Ectodermal cell (in vitro differentiated cells): ENCODE measurements at regions not wholly inside any gene's neighbourhood (a gene's known extent, or its start where the extent isn't known, plus 50 kb on each side); places are given as distances from the start of the nearest gene placed in this dataset.
A peak's percentile ranks its signal among the peaks of the same experiment; 100 is the strongest.
"Not testable (repeated sequence)": the region's sequence is repeated elsewhere in the genome, so short reads cannot be mapped to it uniquely, and the experiment has no call there.

Experiments
- H3K27ac ChIP-seq: 2 replicates; pipeline ENCODE4 v1.7.0; 2013; ENCODE audit warnings: mild to moderate bottlenecking, low read depth, low read length; ENCODE audit not compliant: insufficient read depth, poor library complexity, severe bottlenecking
- H3K27me3 ChIP-seq: 2 replicates; pipeline ENCODE4 v1.7.0; 2013; ENCODE audit warnings: mild to moderate bottlenecking, low read length; ENCODE audit not compliant: insufficient read depth, control insufficient read depth, poor library complexity, severe bottlenecking
- H3K36me3 ChIP-seq: one replicate; pipeline ENCODE4 v1.7.0; 2013; ENCODE audit warnings: low read length; ENCODE audit not compliant: control insufficient read depth, insufficient read depth
- H3K4me1 ChIP-seq: one replicate; pipeline ENCODE4 v1.7.0; 2013; ENCODE audit warnings: low read length; ENCODE audit not compliant: control insufficient read depth, insufficient read depth
- H3K4me3 ChIP-seq: 2 replicates; pipeline ENCODE4 v1.7.0; 2013; ENCODE audit warnings: low read depth, low read length, control low read depth; ENCODE audit not compliant: insufficient read depth
- H3K9me3 ChIP-seq: 2 replicates; pipeline ENCODE4 v1.7.0; 2013; ENCODE audit warnings: mild to moderate bottlenecking, low read length, moderate library complexity; ENCODE audit not compliant: control insufficient read depth
- WGBS, 2 experiments: methylation state at CpG; one replicate each; pipeline ENCODE4 v1.1.7; 2013; ENCODE audit warnings: missing lambda C conversion rate in 2 of 2; 5-methylcytosine and 5-hydroxymethylcytosine counted together

- not testable (repeated sequence) for H3K27ac ChIP-seq, H3K4me1 ChIP-seq, H3K4me3 ChIP-seq, H3K36me3 ChIP-seq, H3K27me3 ChIP-seq, H3K9me3 ChIP-seq
- no CpG with 5 or more reads among the region's 20 CpGs for WGBS, 2 experiments
These were observed 55.2 kb downstream of the GOLGA8B start for GRCh38 chr15:34528055-34528754.

GRCh38 chr15:34527641-34528040, 55.8 kb downstream of the GOLGA8B start:
- H3K4me1 ChIP-seq, H3K4me3 ChIP-seq, H3K27ac ChIP-seq, H3K27me3 ChIP-seq, H3K36me3 ChIP-seq, H3K9me3 ChIP-seq: not testable (repeated sequence)
- 100% methylated on average over 3 of the region's 13 CpGs for WGBS, 2 experiments

- not testable (repeated sequence) for H3K36me3 ChIP-seq, H3K27ac ChIP-seq, H3K9me3 ChIP-seq, H3K4me1 ChIP-seq, H3K27me3 ChIP-seq, H3K4me3 ChIP-seq
- 0 to 90% methylated on average over 1 to 4 of the region's 12 CpGs for WGBS, 2 experiments
These were observed 59.6 kb downstream of the GOLGA8B start for GRCh38 chr15:34523849-34524248.

DNA sequence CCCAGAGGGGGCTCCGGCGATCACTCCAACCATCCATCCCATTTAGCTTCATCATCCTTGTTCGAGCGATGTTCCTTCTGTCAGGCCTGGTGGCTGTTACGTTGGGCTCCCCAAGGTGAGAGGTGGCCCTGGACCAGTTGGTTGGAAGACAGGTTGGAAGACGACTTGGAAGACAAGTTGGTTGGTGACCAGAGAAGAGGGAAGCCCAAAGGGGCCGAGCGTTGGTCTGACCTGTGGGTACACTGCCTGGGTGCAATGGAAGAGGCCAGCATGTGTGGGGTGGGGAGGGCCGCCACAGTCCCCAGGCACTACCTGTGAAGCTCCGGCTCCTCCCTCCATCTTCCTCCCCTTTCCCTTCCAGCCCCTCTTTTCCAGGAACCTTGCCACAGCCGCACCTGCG, 60.9 kb downstream of the GOLGA8B start:
- not testable (repeated sequence) for H3K27me3 ChIP-seq, H3K4me3 ChIP-seq, H3K27ac ChIP-seq, H3K36me3 ChIP-seq, H3K4me1 ChIP-seq, H3K9me3 ChIP-seq
- 89 to 94% methylated on average over 3 to 7 of the region's 12 CpGs for WGBS, 2 experiments

DNA sequence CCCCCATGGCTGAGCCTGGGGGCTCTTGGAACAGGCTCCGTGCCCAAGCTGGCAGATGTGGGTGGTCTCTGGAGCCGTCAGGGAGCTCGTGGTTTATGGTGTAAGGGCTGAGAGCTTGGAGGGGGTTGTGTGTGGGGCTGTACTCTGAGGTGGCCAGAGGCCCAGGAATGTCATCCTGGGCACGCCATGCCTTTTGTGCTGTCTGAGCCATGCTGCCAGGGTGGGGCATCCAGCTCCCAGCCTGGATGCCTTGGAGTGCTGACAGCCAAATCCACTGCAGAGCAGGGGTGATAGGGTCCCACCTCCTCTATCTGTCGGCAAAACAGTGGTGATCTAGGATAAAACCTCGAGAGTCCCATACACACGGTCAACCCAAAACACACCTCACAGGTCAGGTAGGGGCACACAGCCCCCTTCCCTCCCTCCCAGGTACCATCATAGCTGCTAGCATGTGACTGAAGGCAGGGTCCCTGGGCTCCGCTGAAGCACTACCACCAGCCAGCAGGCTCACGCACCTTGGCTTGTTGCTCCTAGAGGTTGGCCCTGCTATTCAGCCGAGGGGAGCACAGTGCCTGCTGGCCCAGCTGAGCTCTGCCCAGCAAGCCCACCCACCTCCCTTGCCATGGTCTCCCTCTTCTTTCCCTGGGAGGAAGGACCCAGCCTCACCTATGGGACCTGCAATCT, 61.5 kb downstream of the GOLGA8B start:
- H3K4me3 ChIP-seq, H3K9me3 ChIP-seq, H3K36me3 ChIP-seq, H3K27me3 ChIP-seq, H3K4me1 ChIP-seq, H3K27ac ChIP-seq: not testable (repeated sequence)
- 90 to 96% methylated on average over 7 to 8 of the region's 10 CpGs for WGBS, 2 experiments

DNA sequence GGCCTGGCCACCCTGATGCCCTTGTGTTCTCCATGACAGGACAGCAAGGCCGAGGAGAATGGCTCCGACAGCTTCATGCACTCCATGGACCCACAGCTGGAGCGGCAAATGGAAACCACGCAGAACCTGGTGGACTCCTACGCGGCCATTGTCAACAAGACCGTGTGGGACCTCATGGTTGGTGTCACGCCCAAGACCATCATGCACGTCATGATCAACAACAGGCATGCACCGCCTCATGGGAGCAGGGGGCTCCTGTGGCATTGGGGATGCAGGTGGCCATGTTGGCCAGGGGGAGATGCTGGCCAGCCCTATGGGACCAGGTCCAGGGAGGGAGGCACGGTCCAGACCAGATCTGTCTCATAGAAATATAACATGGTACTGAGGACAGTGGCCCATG, 62.9 kb downstream of the GOLGA8B start:
- Histone ChIP-seq H3K27ac (no peak overlapping the region), H3K9me3 (no peaks in the 10 kb centered on the region), H3K4me3 (no peak overlapping the region), H3K36me3 (no peaks in the 10 kb centered on the region), H3K27me3 (peaks cover 9% of the 10 kb centered on the region), H3K4me1 (no peaks in the 10 kb centered on the region)
- 92 to 93% methylated on average over 11 of the region's 11 CpGs for WGBS, 2 experiments

GRCh38 chr15:34520010-34520409, 63.4 kb downstream of the GOLGA8B start:
- H3K27ac ChIP-seq, H3K9me3 ChIP-seq, H3K36me3 ChIP-seq, H3K4me1 ChIP-seq, H3K4me3 ChIP-seq: not testable (repeated sequence)
- WGBS, 2 experiments: 86 to 87% methylated on average over 3 to 7 of the region's 7 CpGs
- peaks cover 14% of the 10 kb centered on the region for H3K27me3 ChIP-seq

DNA sequence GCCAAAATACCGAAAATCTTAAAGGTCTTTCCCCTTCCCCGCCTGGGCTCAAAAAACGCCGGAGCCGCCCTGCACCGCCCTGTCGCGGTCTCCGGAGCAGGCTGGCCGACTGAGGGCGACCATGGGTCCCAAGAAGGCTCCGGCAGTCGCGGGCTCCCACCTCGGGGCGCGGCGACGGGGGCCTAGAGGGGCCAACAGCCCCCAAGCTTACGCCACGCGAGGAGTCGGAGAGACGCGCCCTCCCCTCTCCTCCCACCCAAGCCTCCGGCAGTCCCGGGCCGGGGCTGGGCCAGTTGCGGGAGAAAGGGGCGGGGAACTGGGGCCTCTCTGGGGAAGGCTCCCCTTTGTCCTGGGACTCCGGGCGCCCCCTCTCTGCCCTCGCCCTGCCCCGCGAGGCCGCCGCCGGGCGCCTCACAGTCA, 69.2 kb downstream of the GOLGA8B start:
- Histone ChIP-seq H3K9me3 (no peaks in the 10 kb centered on the region), H3K27ac (no peak overlapping the region), H3K27me3 (peaks cover 56% of the 10 kb centered on the region), H3K36me3 (no peaks in the 10 kb centered on the region), H3K4me1 (no peaks in the 10 kb centered on the region), H3K4me3 (peak overlapping the region; percentile 36)
- WGBS, 2 experiments: 0 to 1% methylated on average over 39 of the region's 39 CpGs

DNA sequence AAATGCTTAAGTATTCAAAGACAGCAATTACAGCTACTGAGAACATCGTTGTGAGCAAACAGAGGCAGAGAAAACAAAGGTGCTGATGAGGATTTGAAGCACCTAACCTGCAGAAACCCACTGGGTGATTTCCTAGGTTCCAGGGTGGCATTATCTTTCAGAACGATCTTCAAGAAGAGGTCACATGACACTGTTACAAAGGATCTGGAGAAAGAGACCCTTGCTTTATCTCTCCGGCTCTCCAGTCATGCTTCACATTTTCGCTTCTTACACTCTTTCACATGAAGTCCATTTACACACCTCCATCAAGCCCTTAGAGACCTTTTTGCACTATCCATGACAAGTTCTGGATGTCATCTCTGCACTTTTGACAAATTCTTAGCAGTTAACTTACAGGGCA, 70.8 kb downstream of the GOLGA8B start:
- H3K27me3 ChIP-seq: peaks cover 56% of the 10 kb centered on the region
- no peak overlapping the region for H3K27ac ChIP-seq
- H3K9me3 ChIP-seq: no peaks in the 10 kb centered on the region
- WGBS, 2 experiments: 45 to 51% methylated on average over 4 of the region's 4 CpGs
- H3K4me1 ChIP-seq: no peaks in the 10 kb centered on the region
- no peak overlapping the region for H3K4me3 ChIP-seq
- H3K36me3 ChIP-seq: no peaks in the 10 kb centered on the region

- Histone ChIP-seq H3K4me3 (no peak overlapping the region), H3K27me3 (peaks cover 42% of the 10 kb centered on the region), H3K36me3 (no peaks in the 10 kb centered on the region), H3K9me3 (no peaks in the 10 kb centered on the region), H3K4me1 (no peaks in the 10 kb centered on the region), H3K27ac (no peak overlapping the region)
- 60 to 92% methylated on average over 1 to 4 of the region's 4 CpGs for WGBS, 2 experiments
These were observed 63.5 kb upstream of the GOLGA8A start for GRCh38 chr15:34501131-34501530.
